RWPE1 (cell line): ENCODE measurements at regions not wholly inside any gene's neighbourhood (a gene's known extent, or its start where the extent isn't known, plus 50 kb on each side); places are given as distances from the start of the nearest gene placed in this dataset.
A peak's percentile ranks its signal among the peaks of the same experiment; 100 is the strongest.

Source experiments
- CTCF ChIA-PET: fragments of 350-600 bp; sonication (Branson Sonifier 250); formaldehyde crosslinking; extraction: SDS; loops from one replicate; lab custom pipeline; 2021; lab: Yijun Ruan, JAX
- POLR2A ChIA-PET: fragments of 400-600 bp; formaldehyde crosslinking; extraction: SDS; loops from one replicate; lab custom pipeline; 2020; ENCODE audit warnings: antibody characterized with exemption; ENCODE audit not compliant: low non-redundant PET; lab: Yijun Ruan, JAX
- DNase-seq: peaks from one replicate; pipeline ENCODE4 v3.0.0; 2012; ENCODE audit warnings: low spot score
- H3K27ac ChIP-seq: fragments of 450-650 bp; 2 replicates; pipeline ENCODE4 v1.5.1; 2017
- TF ChIP-seq, protein P1 (sequence below): fragments of 450-650 bp; conservative IDR thresholded peaks from 2 replicates; pipeline ENCODE4 v1.5.1; 2017; ENCODE audit warnings: low read depth, mild to moderate bottlenecking

- CTCF ChIA-PET = interaction anchor here (0.6 kb wide), 1 partner anchor 87 kb away, joined by 3 read pairs; no protein-coding TSS in a partner anchor
- H3K27ac ChIP-seq = no peak overlapping the region
- DNase-seq = no peak
- POLR2A ChIA-PET = no interaction called here
- TF ChIP-seq, protein P1, sequence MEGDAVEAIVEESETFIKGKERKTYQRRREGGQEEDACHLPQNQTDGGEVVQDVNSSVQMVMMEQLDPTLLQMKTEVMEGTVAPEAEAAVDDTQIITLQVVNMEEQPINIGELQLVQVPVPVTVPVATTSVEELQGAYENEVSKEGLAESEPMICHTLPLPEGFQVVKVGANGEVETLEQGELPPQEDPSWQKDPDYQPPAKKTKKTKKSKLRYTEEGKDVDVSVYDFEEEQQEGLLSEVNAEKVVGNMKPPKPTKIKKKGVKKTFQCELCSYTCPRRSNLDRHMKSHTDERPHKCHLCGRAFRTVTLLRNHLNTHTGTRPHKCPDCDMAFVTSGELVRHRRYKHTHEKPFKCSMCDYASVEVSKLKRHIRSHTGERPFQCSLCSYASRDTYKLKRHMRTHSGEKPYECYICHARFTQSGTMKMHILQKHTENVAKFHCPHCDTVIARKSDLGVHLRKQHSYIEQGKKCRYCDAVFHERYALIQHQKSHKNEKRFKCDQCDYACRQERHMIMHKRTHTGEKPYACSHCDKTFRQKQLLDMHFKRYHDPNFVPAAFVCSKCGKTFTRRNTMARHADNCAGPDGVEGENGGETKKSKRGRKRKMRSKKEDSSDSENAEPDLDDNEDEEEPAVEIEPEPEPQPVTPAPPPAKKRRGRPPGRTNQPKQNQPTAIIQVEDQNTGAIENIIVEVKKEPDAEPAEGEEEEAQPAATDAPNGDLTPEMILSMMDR = no peak
Measured at GRCh38 chr1:113314600-113314999, 75.7 kb upstream of the MAGI3 start.

GRCh38 chr1:113320272-113320671, 70.0 kb upstream of the MAGI3 start:
- DNase-seq = peak; percentile 14
- ChIA-PET CTCF (interaction anchor here (0.6 to 0.9 kb wide), 2 partner anchors 46 to 354 kb away, joined by 3 to 4 read pairs; no protein-coding TSS in a partner anchor), POLR2A (no interaction called here)
- no peak overlapping the region for H3K27ac ChIP-seq
- TF ChIP-seq, protein P1 = no peak

- TF ChIP-seq, protein P1 = no peak
- no peak overlapping the region for H3K27ac ChIP-seq
- DNase-seq = no peak
- ChIA-PET POLR2A (no interaction called here), CTCF (interaction anchor here (0.9 kb wide), 1 partner anchor 353 kb away, joined by 3 read pairs; no protein-coding TSS in a partner anchor)
Measured at GRCh38 chr1:113320972-113321680, 69.2 kb upstream of the MAGI3 start.

- ChIA-PET POLR2A (no interaction called here), CTCF (no interaction called here)
- DNase-seq = no peak
- H3K27ac ChIP-seq = no peak overlapping the region
- TF ChIP-seq, protein P1 = no peak
Measured at GRCh38 chr1:113321771-113322387, 68.4 kb upstream of the MAGI3 start.

- DNase-seq = no peak
- CTCF ChIA-PET = no interaction called here
- no peak overlapping the region for H3K27ac ChIP-seq
- TF ChIP-seq, protein P1 = no peak
- POLR2A ChIA-PET = no interaction called here
Measured at GRCh38 chr1:113322439-113322838, 67.9 kb upstream of the MAGI3 start.

DNA sequence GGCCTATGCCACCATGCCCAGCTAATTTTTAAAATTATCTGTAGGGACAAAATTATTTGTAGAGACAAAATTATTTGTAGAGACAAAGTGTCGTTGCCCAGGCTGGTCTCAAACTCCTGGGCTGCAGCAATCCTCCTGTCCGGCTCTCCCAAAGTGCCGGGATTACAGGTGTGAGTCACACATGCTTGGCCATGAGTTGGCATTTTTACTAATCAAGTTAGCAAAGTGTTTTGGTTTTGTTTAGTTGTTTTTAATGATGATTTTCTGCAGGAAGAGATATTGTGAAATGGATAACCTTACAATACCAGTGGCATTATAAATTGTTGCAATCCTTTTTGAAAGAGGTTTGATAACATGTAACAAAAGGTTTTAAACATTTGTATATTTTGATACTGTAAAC, 65.3 kb upstream of the MAGI3 start:
- TF ChIP-seq, protein P1 = no peak
- POLR2A ChIA-PET = no interaction called here
- DNase-seq = peak; percentile 41
- CTCF ChIA-PET = no interaction called here
- H3K27ac ChIP-seq = peak overlapping the region; percentile 54
